MM.1S (cell line): ENCODE measurements at regions not wholly inside any gene's neighbourhood (a gene's known extent, or its start where the extent isn't known, plus 50 kb on each side); places are given as distances from the start of the nearest gene placed in this dataset.

ENCODE experiments used
- CTCF ChIP-seq: fragments of 300-600 bp; sonication (generic); IDR thresholded peaks from 2 replicates; pipeline ENCODE4 v1.5.1; 2016; ENCODE audit warnings: antibody characterized with exemption, low read length, mixed read lengths
- EZH2 ChIP-seq: fragments of 300-600 bp; sonication (generic); optimal IDR thresholded peaks from 2 replicates; pipeline ENCODE3; 2017; ENCODE audit warnings: low read depth, mild to moderate bottlenecking, antibody characterized with exemption, low read length, mixed read lengths

- TF ChIP-seq CTCF (no peak), EZH2 (no peak)
Observed at GRCh38 chr2:55116966-55117365, 66.7 kb upstream of the RTN4 start.
